Keratinocyte (primary cell): ENCODE measurements at regions not wholly inside any gene's neighbourhood (a gene's known extent, or its start where the extent isn't known, plus 50 kb on each side); places are given as distances from the start of the nearest gene placed in this dataset.
"Not testable (repeated sequence)": the region's sequence is repeated elsewhere in the genome, so short reads cannot be mapped to it uniquely, and the experiment has no call there.

ENCODE experiments used
- DNase-seq: peaks from one replicate; pipeline ENCODE4 v3.0.0-alpha.2; 2011; ENCODE audit warnings: low read depth, missing footprints, low spot score
- FAIRE-seq: peaks from 2 replicates; lab custom pipeline; 2011; peaks lifted over from hg19 to GRCh38; lab: Jason Lieb, UNC
- H2AFZ ChIP-seq: 2 replicates; pipeline ENCODE4 v1.6.0; 2012; ENCODE audit warnings: low read length, control low read depth, inconsistent platforms; ENCODE audit not compliant: control insufficient read depth
- H3K27ac ChIP-seq: 2 replicates; pipeline ENCODE4 v1.5.1; 2011; ENCODE audit warnings: low read length; ENCODE audit not compliant: control insufficient read depth, insufficient read depth
- H3K27me3 ChIP-seq: 3 replicates; pipeline ENCODE4 v1.6.0; 2011; ENCODE audit warnings: low read length; ENCODE audit not compliant: control insufficient read depth, insufficient read depth; ENCODE audit errors: extremely low read depth
- H3K36me3 ChIP-seq, 2 experiments: 2 replicates in 1 of 2; 3 replicates in 1 of 2; pipeline ENCODE4 v1.5.1; 2011; ENCODE audit warnings: low read length in 2 of 2, mild to moderate bottlenecking in 1 of 2; ENCODE audit not compliant: control insufficient read depth in 2 of 2, insufficient read depth in 2 of 2; ENCODE audit errors: extremely low read depth in 1 of 2
- H3K4me1 ChIP-seq: 3 replicates; pipeline ENCODE4 v1.5.1; 2011; ENCODE audit warnings: low read length; ENCODE audit not compliant: control insufficient read depth, insufficient read depth; ENCODE audit errors: extremely low read depth
- H3K4me2 ChIP-seq: 3 replicates; pipeline ENCODE4 v1.6.0; 2011; ENCODE audit warnings: low read depth, low read length; ENCODE audit not compliant: control insufficient read depth, insufficient read depth; ENCODE audit errors: extremely low read depth
- H3K4me3 ChIP-seq, 3 experiments: fragments of 200-600 bp in 1 of 3; sonication (generic) in 1 of 3; 2 replicates in 2 of 3; 3 replicates in 1 of 3; pipeline ENCODE4 v1.5.1; 2011 to 2016; ENCODE audit warnings: low read length in 3 of 3, mild to moderate bottlenecking in 3 of 3, control low read depth in 2 of 3, inconsistent platforms in 1 of 3, low read depth in 1 of 3, mixed read lengths in 1 of 3, mixed run types in 1 of 3, moderate library complexity in 1 of 3; ENCODE audit not compliant: control insufficient read depth in 2 of 3, insufficient read depth in 2 of 3; ENCODE audit errors: extremely low read depth in 1 of 3
- H3K79me2 ChIP-seq: 2 replicates; pipeline ENCODE4 v1.6.0; 2012; ENCODE audit warnings: low read length; ENCODE audit not compliant: control insufficient read depth, insufficient read depth
- H3K9ac ChIP-seq: 3 replicates; pipeline ENCODE4 v1.6.0; 2011; ENCODE audit warnings: low read length; ENCODE audit not compliant: control insufficient read depth, insufficient read depth; ENCODE audit errors: extremely low read depth
- H3K9me1 ChIP-seq: 3 replicates; pipeline ENCODE4 v1.6.0; 2011; ENCODE audit warnings: low read length; ENCODE audit not compliant: control insufficient read depth, insufficient read depth; ENCODE audit errors: extremely low read depth
- H3K9me3 ChIP-seq: 2 replicates; pipeline ENCODE4 v1.5.1; 2012; ENCODE audit warnings: low read depth, low read length; ENCODE audit not compliant: control insufficient read depth
- H4K20me1 ChIP-seq: 3 replicates; pipeline ENCODE4 v1.6.0; 2011; ENCODE audit warnings: low read length; ENCODE audit not compliant: control insufficient read depth, insufficient read depth; ENCODE audit errors: extremely low read depth
- CTCF ChIP-seq, 3 experiments: IDR thresholded peaks in 1 of 3; conservative IDR thresholded peaks in 1 of 3; optimal IDR thresholded peaks in 1 of 3; 2 replicates in 2 of 3; 3 replicates in 1 of 3; pipeline versions ENCODE3 to v1.5.1; 2011; ENCODE audit warnings: low read length in 3 of 3, mild to moderate bottlenecking in 3 of 3, moderate library complexity in 2 of 3, control low read depth in 1 of 3, inconsistent platforms in 1 of 3; ENCODE audit not compliant: insufficient read depth in 2 of 3; ENCODE audit errors: extremely low read depth in 1 of 3
- EZH2 ChIP-seq: IDR thresholded peaks from one replicate; pipeline ENCODE4 v1.6.1; 2012; ENCODE audit warnings: inconsistent platforms, mild to moderate bottlenecking, low read length, moderate library complexity
- dilution Hi-C: fragments of 300-500 bp; cut with MboI; formaldehyde crosslinking; loops from one replicate; pipeline ENCODE4 v1.7.0; 2020; ENCODE audit warnings: low sequenced_read_pairs; ENCODE audit not compliant: extremely low pct_ligation_motif_present

- Histone ChIP-seq H3K9ac (no peak overlapping the region), H4K20me1 (no peaks in the 10 kb centered on the region), H3K79me2 (no peaks in the 10 kb centered on the region), H3K4me2 (no peak overlapping the region), H3K36me3 (no peaks in the 10 kb centered on the region), H3K27me3 (no peaks in the 10 kb centered on the region), H3K9me1 (no peaks in the 10 kb centered on the region), H2AFZ (no peak overlapping the region), H3K4me1 (no peaks in the 10 kb centered on the region), H3K27ac (no peak overlapping the region), H3K9me3 (no peaks in the 10 kb centered on the region), H3K4me3 (no peak overlapping the region)
- DNase-seq (no peak), FAIRE-seq (no peak)
- TF ChIP-seq CTCF (optimal IDR thresholded peaks at IDR 0.05 in 1 of 3, IDR thresholded peaks at IDR 0.05 in 1 of 3, conservative IDR thresholded peaks at IDR 0.05 in 1 of 3; ENCODE audit: extremely low read depth in 1 of 3, insufficient read depth in 2 of 3, low read length in 3 of 3) (no peak), EZH2 (no peak)
- dilution Hi-C loops, result no loop called here
These were observed 125.0 kb downstream of the GJA1 start for GRCh38 chr6:121560476-121560875.

GRCh38 chr6:121563286-121563685, 127.8 kb downstream of the GJA1 start:
- Histone ChIP-seq H3K4me2 (no peak overlapping the region), H3K9me3 (no peaks in the 10 kb centered on the region), H3K4me1 (no peaks in the 10 kb centered on the region), H4K20me1 (no peaks in the 10 kb centered on the region), H3K4me3 (no peak overlapping the region), H3K9ac (no peak overlapping the region), H3K27me3 (no peaks in the 10 kb centered on the region), H3K36me3 (no peaks in the 10 kb centered on the region), H3K27ac (no peak overlapping the region), H3K79me2 (no peaks in the 10 kb centered on the region), H2AFZ (no peak overlapping the region), H3K9me1 (no peaks in the 10 kb centered on the region)
- DNase-seq (no peak), FAIRE-seq (no peak)
- TF ChIP-seq EZH2, result no peak
- no peak for TF ChIP-seq CTCF (optimal IDR thresholded peaks at IDR 0.05 in 1 of 3, IDR thresholded peaks at IDR 0.05 in 1 of 3, conservative IDR thresholded peaks at IDR 0.05 in 1 of 3; ENCODE audit: extremely low read depth in 1 of 3, insufficient read depth in 2 of 3, low read length in 3 of 3)
- dilution Hi-C loops, result no loop called here

- dilution Hi-C loops, H3K9me1 ChIP-seq, H3K4me3 ChIP-seq, H2AFZ ChIP-seq, FAIRE-seq, H4K20me1 ChIP-seq, H3K27me3 ChIP-seq, H3K4me2 ChIP-seq, H3K27ac ChIP-seq, H3K36me3 ChIP-seq, H3K9ac ChIP-seq, DNase-seq, H3K9me3 ChIP-seq, H3K4me1 ChIP-seq, H3K79me2 ChIP-seq: not testable (repeated sequence)
These were observed 129.1 kb downstream of the GJA1 start for GRCh38 chr6:121564529-121564928.
